ENCODE measurements at regions not wholly inside any gene's neighbourhood (a gene's known extent, or its start where the extent isn't known, plus 50 kb on each side); places are given as distances from the start of the nearest gene placed in this dataset.

DNA sequence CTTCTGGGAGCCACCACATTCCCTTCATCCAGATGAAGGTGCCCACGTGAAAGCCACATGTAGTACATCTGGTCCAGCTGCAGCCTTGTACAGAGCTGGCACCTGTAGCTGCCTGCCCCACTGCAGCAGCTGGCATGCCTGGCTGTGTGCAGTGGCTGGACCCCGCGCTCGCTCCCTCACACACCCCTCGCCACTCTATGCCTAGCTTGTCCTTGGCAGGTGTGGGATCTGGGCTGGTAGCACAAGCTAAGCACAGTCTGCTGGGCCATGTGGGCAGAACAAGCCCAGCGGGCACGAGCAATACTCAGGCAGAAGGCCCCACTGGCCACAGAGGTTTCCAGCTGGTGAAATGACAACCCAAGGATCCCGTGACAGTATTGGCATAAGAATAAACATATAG lies 163.9 kb upstream of the PRNP start:
- WGBS (ENCODE audit: insufficient coverage, low coverage, low lambda C conversion rate, missing lambda C conversion rate) = 76% methylated on average over 4 of the region's 8 CpGs
- TF ChIP-seq, protein P1, sequence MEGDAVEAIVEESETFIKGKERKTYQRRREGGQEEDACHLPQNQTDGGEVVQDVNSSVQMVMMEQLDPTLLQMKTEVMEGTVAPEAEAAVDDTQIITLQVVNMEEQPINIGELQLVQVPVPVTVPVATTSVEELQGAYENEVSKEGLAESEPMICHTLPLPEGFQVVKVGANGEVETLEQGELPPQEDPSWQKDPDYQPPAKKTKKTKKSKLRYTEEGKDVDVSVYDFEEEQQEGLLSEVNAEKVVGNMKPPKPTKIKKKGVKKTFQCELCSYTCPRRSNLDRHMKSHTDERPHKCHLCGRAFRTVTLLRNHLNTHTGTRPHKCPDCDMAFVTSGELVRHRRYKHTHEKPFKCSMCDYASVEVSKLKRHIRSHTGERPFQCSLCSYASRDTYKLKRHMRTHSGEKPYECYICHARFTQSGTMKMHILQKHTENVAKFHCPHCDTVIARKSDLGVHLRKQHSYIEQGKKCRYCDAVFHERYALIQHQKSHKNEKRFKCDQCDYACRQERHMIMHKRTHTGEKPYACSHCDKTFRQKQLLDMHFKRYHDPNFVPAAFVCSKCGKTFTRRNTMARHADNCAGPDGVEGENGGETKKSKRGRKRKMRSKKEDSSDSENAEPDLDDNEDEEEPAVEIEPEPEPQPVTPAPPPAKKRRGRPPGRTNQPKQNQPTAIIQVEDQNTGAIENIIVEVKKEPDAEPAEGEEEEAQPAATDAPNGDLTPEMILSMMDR (IDR thresholded peaks at IDR 0.05) = no peak
- no peak for TF ChIP-seq POLR2A (IDR thresholded peaks at IDR 0.05)
- ATAC-seq (no peak), DNase-seq (no peak)
- H3K27me3 ChIP-seq = no peaks in the 10 kb centered on the region
- no peaks in the 10 kb centered on the region for H3K36me3 ChIP-seq
- H3K9me3 ChIP-seq = no peaks in the 10 kb centered on the region
- H3K4me1 ChIP-seq = no peaks in the 10 kb centered on the region
- H3K27ac ChIP-seq = no peak overlapping the region
- intact Hi-C loops (cut with DNase I) = no loop called here
- no peak overlapping the region for H3K4me3 ChIP-seq

GRCh38 chr20:4521170-4521968 lies 164.9 kb upstream of the PRNP start:
- H3K27ac ChIP-seq = no peak overlapping the region
- intact Hi-C loops (cut with DNase I) = no loop called here
- DNase-seq (peak in 1 of 3 donors; percentile 45), ATAC-seq (peak in 1 of 4 donors; percentile 24)
- TF ChIP-seq POLR2A (IDR thresholded peaks at IDR 0.05) = no peak
- TF ChIP-seq, protein P1 (IDR thresholded peaks at IDR 0.05) = no peak
- H3K4me1 ChIP-seq = no peaks in the 10 kb centered on the region
- H3K27me3 ChIP-seq = no peaks in the 10 kb centered on the region
- H3K36me3 ChIP-seq = no peaks in the 10 kb centered on the region
- WGBS (ENCODE audit: insufficient coverage, low coverage, low lambda C conversion rate, missing lambda C conversion rate) = 28% methylated on average over 5 of the region's 16 CpGs
- no peak overlapping the region for H3K4me3 ChIP-seq
- H3K9me3 ChIP-seq = no peaks in the 10 kb centered on the region

DNA sequence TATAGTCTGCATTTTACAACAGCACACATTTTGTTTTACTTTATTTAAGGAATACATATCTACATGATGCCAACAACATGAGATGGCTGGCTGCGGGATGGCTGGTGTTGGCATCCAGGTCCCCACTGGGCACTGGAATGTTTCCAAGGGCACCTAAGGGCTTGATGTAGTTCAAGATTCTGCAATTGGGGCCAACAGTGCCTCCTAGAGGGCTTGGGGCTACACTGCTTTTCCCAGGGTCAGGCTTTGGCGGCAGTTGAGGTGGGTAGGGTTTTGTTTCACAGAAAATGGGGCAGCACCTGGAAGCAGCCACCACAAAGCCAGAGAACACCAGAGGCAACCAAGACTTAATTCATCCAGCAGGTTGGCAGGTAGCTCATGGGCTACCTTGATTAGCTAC lies 166.7 kb upstream of the PRNP start:
- H3K4me1 ChIP-seq = no peaks in the 10 kb centered on the region
- intact Hi-C loops (cut with DNase I) = no loop called here
- no peak for DNase-seq
- whole genome bisulfite sequencing (ENCODE audit: insufficient coverage, low coverage, low lambda C conversion rate, missing lambda C conversion rate) = 10% methylated on average over 2 of the region's 2 CpGs
- H3K4me3 ChIP-seq = no peak overlapping the region
- H3K27me3 ChIP-seq = no peaks in the 10 kb centered on the region
- no peaks in the 10 kb centered on the region for H3K9me3 ChIP-seq
- ATAC-seq = peak in 2 of 4 donors; percentile 17 to 68
- TF ChIP-seq POLR2A (IDR thresholded peaks at IDR 0.05) = no peak
- TF ChIP-seq, protein P1 (IDR thresholded peaks at IDR 0.05) = peak; percentile 7 to 60 (median 14)
- H3K27ac ChIP-seq = no peak overlapping the region
- H3K36me3 ChIP-seq = no peaks in the 10 kb centered on the region

DNA sequence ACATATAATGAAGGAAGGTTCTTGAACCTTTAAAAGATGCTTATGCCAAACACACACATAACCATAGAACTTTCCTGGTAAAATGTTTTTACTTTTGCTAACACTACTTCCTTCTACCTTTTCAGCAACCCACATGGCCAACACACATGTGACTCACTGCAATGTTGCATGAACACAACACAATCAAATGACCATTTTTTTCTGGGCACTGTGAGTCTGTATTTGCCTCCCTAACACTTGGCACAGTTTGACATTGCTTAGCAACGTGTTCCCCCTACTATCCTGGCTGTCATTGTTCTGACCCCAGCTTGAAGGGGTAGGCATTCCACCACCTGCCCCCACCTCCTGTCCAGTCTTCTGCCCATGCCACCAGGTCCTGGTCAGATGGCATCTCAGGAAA lies 169.4 kb upstream of the PRNP start:
- ATAC-seq (no peak), DNase-seq (no peak)
- intact Hi-C loops (cut with DNase I) = no loop called here
- H3K27ac ChIP-seq = no peak overlapping the region
- H3K9me3 ChIP-seq = no peaks in the 10 kb centered on the region
- no peaks in the 10 kb centered on the region for H3K4me1 ChIP-seq
- no peak overlapping the region for H3K4me3 ChIP-seq
- no peaks in the 10 kb centered on the region for H3K36me3 ChIP-seq
- WGBS (ENCODE audit: insufficient coverage, low coverage, low lambda C conversion rate, missing lambda C conversion rate) = 33% methylated on average over 1 of the region's 1 CpG
- H3K27me3 ChIP-seq = no peaks in the 10 kb centered on the region
- TF ChIP-seq, protein P1 (IDR thresholded peaks at IDR 0.05) = no peak
- TF ChIP-seq POLR2A (IDR thresholded peaks at IDR 0.05) = no peak

Data from right lobe of liver (tissue), 6 donors.